ENCODE measurements at regions not wholly inside any gene's neighbourhood (a gene's known extent, or its start where the extent isn't known, plus 50 kb on each side); places are given as distances from the start of the nearest gene placed in this dataset.

DNA sequence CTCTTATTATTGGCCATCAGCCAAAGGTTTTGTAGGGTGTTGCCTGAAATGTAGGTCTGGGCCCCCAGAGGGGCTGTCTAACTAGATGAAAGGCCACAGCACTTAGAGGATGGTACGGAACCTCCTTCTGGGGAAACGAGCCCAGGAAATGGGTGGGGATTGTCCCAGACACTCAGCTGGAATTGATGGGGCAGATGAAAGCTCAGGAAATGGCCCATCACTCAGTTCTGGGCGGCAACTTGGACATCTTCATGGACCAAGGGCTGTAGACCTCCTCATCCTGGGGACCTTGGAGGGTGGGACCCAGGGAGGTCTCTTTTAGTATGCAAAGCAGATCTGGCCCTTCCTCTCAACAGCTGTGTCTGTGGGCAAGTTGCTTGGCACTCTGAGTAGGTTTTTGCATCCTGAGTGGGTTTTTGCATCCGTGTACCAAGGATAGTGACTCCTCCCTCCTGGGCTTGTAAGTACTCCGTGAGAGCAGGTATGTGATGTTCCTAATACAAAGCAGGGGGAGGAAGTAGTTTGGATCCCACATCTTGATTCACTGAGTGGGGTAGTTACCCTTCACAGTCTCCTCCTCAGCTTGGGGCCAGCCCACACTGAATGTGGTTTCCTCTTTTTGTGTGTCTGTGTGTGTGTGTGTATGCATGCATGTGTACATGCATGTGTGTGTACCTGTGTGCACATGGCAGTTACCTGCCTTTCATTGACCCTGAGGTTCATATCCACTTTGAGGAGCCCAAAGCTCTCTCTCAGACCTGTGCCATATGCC, 292.0 kb downstream of the RPLP1 start:
- no peak overlapping the region for H3K4me3 ChIP-seq (ENCODE audit: low read depth, low read length)
- DNase-seq (ENCODE audit: low read depth): no peak

DNA sequence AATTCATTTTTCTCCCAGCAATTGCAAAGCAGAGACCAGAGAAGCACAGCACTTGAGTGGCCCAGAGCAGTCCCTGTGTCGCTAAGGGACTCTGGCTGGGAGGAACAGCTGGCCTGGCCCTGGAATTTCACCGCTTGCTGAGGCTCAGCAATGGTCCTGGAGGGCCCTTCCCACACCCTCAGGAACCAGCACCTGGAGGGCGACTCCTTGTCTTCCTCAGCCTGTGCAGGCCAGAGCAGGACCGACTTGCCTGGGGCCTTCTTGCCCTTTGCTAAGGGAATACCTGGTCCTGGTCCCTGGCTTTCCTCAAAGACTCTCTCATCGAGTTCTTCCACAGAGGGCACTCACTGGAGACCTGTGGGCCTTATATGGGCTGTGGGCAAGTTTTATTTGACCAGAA, 294.6 kb downstream of the RPLP1 start:
- H3K4me3 ChIP-seq (ENCODE audit: low read depth, low read length): no peak overlapping the region
- no peak for DNase-seq (ENCODE audit: low read depth)

DNA sequence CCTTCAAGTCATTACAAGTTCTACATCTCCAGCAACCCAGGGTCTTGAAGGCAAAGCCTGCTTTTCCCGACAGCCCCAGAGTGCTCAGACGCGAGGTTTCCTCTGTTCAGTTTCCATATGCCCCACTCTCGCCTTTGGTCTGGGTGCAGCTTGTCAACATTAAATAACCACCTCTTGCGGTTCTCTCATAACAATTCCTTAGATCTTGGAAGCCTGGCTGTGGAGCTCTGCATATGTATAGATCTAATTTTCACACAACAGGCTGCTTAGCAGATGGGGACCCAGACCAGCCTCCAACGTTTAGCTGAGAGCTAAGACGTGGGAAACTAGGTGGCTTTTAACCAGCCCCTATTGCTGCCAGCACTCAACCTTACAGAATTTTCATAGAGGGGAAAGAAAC, 295.5 kb downstream of the RPLP1 start:
- DNase-seq (ENCODE audit: low read depth): no peak
- H3K4me3 ChIP-seq (ENCODE audit: low read depth, low read length): no peak overlapping the region

DNA sequence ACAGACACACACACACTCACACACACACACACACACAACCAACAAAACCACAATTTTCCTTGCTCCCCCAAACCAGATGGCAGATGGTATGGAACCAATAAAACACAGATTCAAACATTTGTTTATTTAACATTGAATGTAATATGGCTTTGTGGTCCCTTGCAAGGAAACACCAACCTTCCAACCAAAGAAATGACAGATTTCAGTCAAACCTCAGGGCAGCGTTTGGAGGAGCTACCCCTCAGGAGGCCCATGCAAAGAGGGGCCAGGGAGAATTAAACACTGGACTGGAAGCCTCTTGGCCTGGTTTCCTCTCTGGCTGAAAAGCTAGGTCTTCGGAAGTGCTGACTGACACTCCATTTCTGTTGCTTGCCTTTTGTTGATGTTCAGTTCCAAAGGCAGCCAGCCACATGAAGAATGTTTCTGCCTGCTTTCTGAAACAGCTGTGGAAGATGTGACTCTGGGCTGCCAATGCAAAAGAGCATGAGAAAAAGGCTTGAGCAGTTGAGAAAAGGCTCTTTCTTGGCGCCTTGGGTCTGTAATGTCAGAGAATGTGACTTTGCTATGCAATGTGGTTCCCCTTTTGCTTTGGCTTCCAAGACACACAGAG, 296.1 kb downstream of the RPLP1 start:
- no peak overlapping the region for H3K4me3 ChIP-seq (ENCODE audit: low read depth, low read length)
- DNase-seq (ENCODE audit: low read depth): no peak

- no peak overlapping the region for H3K4me3 ChIP-seq (ENCODE audit: low read depth, low read length)
- no peak for DNase-seq (ENCODE audit: low read depth)
Observed at GRCh38 chr15:69749274-69749673, 296.7 kb downstream of the RPLP1 start.

DNA sequence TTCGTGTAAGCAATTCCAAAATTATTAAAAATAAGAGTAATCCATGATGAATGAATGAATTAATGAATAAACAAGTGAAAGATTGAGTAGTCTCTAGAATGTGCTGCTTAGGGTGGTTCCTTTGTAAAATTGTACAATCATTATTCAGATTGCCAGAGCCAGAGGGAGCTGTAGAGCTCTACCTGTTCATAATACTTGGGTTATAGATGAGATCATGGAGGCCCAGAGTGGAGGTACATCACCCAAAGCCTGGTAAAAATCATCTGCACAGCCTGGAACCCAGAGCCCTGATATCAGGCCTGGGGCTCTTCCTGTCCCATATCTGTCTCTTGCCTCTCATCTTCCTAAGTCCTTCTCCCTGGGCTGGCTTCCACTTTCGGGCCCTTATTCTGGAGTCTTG, 297.2 kb downstream of the RPLP1 start:
- no peak overlapping the region for H3K4me3 ChIP-seq (ENCODE audit: low read depth, low read length)
- DNase-seq (ENCODE audit: low read depth): no peak

DNA sequence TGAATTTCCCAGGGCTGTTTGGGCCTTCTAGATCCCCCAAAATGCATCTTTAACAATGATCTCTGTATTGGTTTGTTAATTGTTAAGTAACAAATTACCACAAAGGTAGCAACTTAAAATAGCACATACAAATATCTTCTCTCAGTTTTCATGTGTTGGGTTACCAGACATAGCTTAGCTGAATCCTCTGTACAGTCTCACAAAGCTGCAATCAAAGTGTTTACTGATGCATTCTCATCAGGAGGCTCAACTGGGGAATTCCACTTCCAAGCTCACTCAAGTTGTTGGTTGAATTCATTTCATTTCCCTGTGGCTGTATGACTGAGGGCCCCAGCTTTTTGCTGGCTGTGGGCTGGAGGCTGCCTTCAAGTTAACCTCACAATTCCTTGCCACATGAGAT, 297.6 kb downstream of the RPLP1 start:
- DNase-seq (ENCODE audit: low read depth): no peak
- H3K4me3 ChIP-seq (ENCODE audit: low read depth, low read length): no peak overlapping the region

DNA sequence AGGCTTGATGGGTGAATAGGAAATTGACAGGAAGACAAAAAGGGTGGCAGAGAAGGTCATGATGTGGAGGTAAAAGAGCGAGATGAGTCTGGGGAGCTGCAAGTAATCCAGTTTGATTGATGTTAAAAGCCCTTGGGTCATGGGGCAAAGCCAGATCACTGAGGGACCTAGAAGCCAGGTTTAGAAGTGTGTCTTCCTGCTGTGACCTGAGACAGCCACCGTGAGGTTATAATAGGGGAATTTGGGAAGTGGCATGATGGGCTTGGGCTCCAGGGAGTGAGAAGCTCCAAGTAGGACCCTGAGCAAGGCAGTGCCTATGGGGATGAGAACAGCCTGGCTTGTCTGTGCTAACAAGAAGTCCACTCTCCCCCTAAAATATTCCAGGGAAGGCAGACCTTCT, 298.5 kb downstream of the RPLP1 start:
- H3K4me3 ChIP-seq (ENCODE audit: low read depth, low read length): no peak overlapping the region
- no peak for DNase-seq (ENCODE audit: low read depth)

DNA sequence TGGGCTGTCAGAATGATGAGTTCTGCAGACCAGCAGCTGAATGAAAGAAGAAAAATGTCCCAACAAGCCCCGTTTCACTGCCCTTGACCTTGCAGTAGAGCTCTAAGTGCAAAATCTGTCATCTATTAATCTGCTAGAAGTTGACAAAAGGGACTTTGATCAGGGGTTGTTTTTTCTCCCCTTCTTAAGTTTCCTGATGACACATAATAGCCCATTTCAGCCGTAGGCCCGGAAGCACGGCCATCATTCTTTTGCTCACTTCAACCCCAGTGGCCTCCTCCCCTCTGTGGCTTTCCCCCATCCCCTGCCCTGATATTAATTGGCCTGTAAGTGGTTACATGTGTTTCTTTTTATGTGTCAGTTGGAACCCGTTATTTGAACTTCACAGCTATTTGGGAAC, 298.9 kb downstream of the RPLP1 start:
- H3K4me3 ChIP-seq (ENCODE audit: low read depth, low read length): no peak overlapping the region
- no peak for DNase-seq (ENCODE audit: low read depth)

- no peak for DNase-seq (ENCODE audit: low read depth)
- no peak overlapping the region for H3K4me3 ChIP-seq (ENCODE audit: low read depth, low read length)
Observed at GRCh38 chr15:69753867-69754266, 301.2 kb downstream of the RPLP1 start.

DNA sequence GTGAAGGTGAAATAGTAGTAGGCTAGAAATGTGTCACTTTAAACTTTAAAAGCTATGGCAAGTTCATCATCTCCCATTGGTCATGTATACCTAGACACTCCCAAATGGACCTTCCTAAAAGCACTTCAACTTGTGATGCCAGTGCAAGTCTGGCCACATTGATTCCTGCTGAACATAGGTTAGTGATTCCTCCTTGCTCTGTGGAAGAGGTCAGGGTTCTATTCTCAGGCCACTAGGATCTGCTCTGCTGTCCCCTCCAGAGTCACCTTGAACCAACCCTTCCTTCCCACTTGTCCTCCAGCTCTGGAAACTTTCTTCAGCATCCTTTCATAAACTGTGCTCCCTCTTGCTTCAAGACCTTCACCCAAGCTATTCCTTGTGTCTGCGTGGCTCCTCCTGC, 301.7 kb downstream of the RPLP1 start:
- H3K4me3 ChIP-seq (ENCODE audit: low read depth, low read length): no peak overlapping the region

DNA sequence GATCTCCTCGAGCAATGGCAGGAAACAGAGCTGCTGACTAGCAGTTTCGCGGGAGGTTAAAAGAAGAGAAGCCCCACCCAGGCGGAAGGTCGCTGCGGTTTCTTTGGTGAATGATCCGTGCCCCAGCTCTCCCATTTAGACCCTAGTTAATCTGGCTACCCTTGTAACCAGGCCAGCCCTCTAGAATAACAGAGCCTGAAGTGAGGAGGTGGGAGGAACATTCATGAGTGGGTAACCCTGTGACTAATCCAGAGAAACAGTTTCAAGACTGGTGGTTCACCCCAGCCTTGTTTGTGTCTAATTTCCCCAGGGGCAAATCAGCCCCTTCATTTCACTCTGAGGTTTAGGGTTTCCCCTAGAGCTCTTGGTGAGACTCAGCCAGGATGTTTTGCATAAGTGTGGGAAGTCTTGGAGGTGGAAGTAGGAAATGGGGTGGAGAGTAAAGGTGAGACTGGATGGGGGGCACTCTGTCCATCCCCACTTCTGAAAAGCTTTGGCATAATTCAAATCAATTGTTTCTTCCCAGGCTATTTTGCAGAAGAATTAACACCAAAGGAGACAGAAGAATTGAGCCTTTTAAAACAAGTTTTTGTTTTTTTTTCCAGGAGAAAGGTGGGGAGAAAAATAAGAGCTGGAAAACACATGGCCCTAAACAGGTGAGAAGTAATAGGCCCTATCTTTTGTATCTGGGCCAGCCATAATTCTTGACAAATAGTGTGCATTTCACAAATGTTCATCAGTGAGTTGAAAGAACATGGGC, 303.1 kb downstream of the RPLP1 start:
- DNase-seq (ENCODE audit: low read depth): peak; percentile 65

More for the DNA sequence above, 301.7 kb downstream of the RPLP1 start:
- no peak for DNase-seq (ENCODE audit: low read depth)

GRCh38 chr15:69756440-69756839, 303.8 kb downstream of the RPLP1 start:
- no peak for DNase-seq (ENCODE audit: low read depth)

More for the DNA sequence above, 303.1 kb downstream of the RPLP1 start:
- H3K4me3 ChIP-seq (ENCODE audit: low read depth, low read length): no peak overlapping the region

DNA sequence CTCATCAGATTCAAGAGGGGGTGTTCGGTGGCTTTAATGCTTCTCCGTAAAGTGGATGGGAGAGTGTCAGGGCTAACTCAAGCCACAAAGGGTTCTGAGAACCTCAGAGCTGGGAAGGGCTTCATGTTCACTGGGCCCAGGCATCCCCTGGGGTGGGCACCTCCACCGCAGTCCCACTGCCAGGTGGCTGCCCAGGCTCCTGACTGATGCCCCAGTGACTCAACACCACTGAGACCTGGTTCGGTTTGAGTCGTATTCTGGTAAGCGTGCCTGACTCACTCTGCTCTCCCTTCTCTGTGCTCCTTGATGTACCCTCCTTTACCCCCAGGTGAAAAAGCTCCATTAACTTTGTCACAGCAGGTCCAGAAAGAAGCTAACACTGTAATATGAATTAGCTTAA, 304.6 kb downstream of the RPLP1 start:
- no peak for DNase-seq (ENCODE audit: low read depth)
- no peak overlapping the region for H3K4me3 ChIP-seq (ENCODE audit: low read depth, low read length)

More at GRCh38 chr15:69756440-69756839, 303.8 kb downstream of the RPLP1 start:
- no peak overlapping the region for H3K4me3 ChIP-seq (ENCODE audit: low read depth, low read length)

- H3K4me3 ChIP-seq (ENCODE audit: low read depth, low read length): no peak overlapping the region
- peak; percentile 17 for DNase-seq (ENCODE audit: low read depth)
Observed at GRCh38 chr15:69758291-69758771, 305.7 kb downstream of the RPLP1 start.

DNA sequence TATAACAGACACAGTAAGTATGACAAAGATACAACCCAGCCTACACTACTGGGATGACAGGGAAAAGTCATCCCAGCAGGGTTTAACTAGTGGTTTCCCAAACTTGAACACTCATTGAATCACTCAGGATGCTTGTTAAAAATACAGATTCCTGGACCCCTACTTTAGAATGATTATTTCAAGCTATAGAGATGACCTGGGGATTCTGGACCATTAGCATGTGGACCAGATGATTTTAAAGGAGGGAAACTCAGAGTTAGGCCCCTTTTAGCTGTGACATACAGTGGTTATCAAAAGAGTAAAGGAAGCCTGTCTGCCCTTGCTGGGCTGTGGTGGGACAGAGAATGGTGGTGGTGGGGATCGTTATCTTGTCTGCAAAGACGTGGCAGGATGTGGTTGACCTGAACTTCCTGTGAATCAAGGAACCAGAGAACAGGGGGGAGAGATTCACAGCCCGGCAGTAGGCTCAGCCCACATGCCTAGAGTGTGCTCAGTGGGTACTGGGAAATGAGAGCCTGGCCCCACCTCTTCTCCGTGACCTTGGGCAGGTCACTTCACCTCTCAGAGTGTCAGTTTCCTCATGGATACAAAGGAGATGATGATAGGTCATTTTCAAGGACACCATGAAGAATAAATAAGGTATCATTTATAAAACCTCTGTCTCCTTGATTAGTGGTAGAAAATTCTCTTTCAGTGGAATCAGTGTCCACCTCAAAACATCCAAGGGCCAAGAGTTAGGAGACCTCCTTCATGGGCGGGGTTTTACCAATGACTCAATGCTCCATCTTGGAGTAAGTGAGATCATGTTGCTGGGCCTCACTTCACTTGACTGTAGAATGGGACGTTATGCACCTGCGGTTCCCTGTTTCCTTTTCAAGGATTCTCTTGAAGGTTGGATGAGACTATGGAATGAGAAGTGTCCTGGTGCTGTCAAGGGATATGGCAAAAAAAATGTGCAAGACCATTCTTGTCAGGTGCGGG, 306.5 kb downstream of the RPLP1 start:
- DNase-seq (ENCODE audit: low read depth): no peak
- no peak overlapping the region for H3K4me3 ChIP-seq (ENCODE audit: low read depth, low read length)

DNA sequence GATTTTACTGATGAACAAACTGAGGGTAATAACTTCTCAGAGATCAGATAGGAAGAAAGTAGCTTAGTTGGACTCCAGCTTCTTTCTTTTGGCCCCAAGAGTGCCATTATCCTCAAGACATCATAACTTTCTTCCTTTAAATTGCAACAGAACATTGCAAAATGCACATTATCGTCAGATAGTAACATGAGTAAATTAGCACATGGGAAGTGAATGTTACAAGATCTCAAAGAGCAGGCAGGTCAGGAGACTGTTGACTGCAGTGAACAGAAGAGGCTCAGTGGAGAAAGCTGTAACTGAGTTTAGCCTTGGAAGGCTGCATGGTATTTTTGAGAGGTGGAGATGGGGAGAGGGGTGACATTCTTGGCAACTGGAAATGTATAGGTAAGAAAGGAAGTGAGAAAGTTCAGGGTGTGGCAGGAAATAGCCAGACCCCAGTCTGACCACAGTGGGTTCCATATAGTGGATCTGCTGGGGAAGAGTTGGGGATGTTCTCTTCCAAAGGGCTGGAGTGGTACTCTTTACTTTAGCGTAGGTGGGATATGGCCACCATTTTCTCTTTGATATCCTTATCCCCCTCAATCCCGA, 307.7 kb downstream of the RPLP1 start:
- no peak overlapping the region for H3K4me3 ChIP-seq (ENCODE audit: low read depth, low read length)
- DNase-seq (ENCODE audit: low read depth): peak; percentile 76

DNA sequence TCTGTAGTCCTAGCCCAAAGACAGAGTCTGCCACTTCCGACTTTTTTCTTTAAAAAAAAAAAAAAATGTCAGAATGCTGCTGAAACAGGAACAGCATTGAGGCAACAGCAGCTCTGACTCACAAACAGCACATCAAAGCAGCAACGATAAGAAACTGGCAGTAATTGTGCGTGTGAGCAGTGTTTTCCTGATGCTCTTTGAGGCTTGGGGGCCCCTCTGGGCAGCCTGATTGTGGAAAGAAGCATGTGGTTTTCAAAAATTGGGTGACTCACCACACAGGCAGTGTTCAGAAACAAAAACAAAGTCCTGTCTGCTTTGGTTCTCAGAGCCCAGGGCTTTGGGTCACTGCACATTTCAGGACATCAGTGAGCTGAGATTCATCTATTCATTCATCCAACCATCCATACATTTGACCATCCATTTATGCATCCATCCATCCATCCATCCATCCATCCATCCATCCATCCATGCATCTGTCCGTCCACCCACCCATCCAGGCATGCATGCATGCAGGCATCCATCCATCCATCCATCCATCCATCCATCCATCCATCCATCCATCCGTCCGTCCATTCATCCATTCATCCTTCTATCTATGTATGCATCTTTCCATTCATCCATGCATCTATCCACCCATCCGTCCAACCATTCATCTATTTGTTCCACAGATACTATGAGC, 308.4 kb downstream of the RPLP1 start:
- peak; percentile 96 for DNase-seq (ENCODE audit: low read depth)
- H3K4me3 ChIP-seq (ENCODE audit: low read depth, low read length): no peak overlapping the region
